ENCODE measurements at regions not wholly inside any gene's neighbourhood (a gene's known extent, or its start where the extent isn't known, plus 50 kb on each side); places are given as distances from the start of the nearest gene placed in this dataset.

DNA sequence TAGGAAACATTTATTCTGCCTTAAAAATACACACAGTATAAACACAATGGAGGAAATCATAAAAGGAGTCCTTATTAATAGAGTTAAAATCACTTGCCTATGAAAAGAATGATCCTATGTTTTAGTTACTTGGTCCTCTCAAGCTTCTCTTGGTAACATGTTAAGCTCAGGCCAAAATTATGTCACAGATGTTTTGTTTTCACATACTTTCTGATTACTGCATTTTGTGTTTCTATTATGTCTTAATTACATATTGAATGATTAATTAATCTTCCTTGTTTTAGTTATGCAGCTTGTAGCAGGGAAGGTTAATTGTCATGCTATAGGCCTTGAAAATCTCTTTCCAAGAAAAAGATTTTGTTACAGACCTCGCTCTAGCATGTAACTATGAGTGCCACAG is 406.0 kb downstream of the PLA2G4A start:
- DNase-seq (ENCODE audit: low read depth), result no peak
- TF ChIP-seq, protein P1, sequence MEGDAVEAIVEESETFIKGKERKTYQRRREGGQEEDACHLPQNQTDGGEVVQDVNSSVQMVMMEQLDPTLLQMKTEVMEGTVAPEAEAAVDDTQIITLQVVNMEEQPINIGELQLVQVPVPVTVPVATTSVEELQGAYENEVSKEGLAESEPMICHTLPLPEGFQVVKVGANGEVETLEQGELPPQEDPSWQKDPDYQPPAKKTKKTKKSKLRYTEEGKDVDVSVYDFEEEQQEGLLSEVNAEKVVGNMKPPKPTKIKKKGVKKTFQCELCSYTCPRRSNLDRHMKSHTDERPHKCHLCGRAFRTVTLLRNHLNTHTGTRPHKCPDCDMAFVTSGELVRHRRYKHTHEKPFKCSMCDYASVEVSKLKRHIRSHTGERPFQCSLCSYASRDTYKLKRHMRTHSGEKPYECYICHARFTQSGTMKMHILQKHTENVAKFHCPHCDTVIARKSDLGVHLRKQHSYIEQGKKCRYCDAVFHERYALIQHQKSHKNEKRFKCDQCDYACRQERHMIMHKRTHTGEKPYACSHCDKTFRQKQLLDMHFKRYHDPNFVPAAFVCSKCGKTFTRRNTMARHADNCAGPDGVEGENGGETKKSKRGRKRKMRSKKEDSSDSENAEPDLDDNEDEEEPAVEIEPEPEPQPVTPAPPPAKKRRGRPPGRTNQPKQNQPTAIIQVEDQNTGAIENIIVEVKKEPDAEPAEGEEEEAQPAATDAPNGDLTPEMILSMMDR (conservative IDR thresholded peaks at IDR 0.05; ENCODE audit: low read depth, low read length), result no peak
- no peak overlapping the region for H3K4me3 ChIP-seq (ENCODE audit: low read length)

DNA sequence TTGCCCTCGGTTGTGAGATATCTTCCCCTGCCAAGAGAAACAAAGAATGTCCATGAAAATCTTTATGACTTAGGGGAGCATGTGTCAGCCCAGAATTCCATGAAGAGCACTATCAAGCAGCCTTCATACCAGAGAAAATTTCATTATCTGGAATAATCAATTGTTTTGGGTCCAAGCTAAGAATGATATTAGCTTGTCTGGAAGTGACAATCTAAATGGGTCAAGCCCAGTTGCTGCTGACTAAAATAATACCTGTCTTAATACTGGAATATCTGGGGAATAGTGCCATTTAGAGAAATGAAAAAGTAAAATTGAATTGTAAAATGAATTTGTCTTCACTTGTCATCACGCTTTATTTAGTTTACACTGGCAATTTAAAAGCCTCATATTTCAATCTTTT is 407.4 kb downstream of the PLA2G4A start:
- TF ChIP-seq, protein P1 (conservative IDR thresholded peaks at IDR 0.05; ENCODE audit: low read depth, low read length), result no peak
- no peak overlapping the region for H3K4me3 ChIP-seq (ENCODE audit: low read length)
- no peak for DNase-seq (ENCODE audit: low read depth)

DNA sequence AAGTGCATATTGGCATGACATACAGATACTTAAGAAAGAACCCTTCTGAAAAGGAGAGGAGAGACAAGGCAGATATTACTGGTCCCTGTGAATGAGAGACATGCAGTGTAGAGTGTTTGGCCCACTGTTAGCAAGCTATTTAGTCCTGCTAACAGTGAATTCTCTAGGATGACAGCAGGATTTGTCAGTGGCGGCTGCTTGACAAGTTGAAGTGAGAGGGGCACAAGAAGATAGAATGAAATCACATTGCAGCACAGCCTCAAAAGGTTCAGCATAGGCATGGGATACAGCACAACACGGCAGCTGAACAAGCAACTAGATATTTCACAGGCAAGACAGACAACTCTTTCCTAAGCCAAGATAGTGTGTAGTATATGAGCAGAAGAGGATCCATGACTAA is 407.9 kb downstream of the PLA2G4A start:
- H3K4me3 ChIP-seq (ENCODE audit: low read length), result no peak overlapping the region
- no peak for DNase-seq (ENCODE audit: low read depth)
- TF ChIP-seq, protein P1 (conservative IDR thresholded peaks at IDR 0.05; ENCODE audit: low read depth, low read length), result no peak

DNA sequence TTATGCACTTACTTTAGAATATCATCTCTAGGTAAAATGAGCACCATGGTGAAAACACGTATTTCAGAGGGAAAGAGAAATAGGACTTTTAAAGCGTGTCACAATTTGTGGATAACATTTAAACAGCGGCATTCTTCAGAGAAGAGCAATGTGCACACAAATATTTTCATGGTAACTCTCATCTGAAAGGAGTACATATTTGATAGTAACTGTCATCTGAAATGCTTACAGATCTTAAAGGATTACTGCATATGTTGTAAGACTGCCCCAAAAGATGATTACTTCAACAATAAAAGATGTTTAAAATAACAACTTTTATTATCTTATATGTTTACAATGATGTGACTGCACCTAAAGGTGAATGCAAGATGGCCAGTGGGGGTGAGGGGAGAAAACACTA is 408.8 kb downstream of the PLA2G4A start:
- DNase-seq (ENCODE audit: low read depth), result no peak
- TF ChIP-seq, protein P1 (conservative IDR thresholded peaks at IDR 0.05; ENCODE audit: low read depth, low read length), result no peak
- H3K4me3 ChIP-seq (ENCODE audit: low read length), result no peak overlapping the region

DNA sequence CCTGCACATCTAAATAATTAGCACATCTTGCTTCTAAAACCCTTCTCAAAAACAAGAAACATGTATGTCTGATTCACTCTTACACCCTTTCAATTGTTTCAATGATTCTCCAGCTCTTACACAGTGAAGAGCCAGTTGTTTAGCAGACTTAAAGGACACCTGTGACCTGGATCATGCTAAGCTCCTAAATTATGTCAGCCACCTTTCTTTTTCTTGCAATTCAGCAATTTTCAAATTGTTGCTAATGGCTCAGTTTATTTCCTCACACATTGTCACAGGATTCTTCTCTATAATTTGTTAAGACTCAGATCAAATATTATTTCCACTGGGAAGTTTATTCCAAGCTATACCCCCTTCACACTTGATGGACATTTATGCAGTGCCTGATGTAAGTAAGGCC is 413.2 kb downstream of the PLA2G4A start:
- TF ChIP-seq, protein P1 (conservative IDR thresholded peaks at IDR 0.05; ENCODE audit: low read depth, low read length), result no peak
- DNase-seq (ENCODE audit: low read depth), result no peak
- no peak overlapping the region for H3K4me3 ChIP-seq (ENCODE audit: low read length)

DNA sequence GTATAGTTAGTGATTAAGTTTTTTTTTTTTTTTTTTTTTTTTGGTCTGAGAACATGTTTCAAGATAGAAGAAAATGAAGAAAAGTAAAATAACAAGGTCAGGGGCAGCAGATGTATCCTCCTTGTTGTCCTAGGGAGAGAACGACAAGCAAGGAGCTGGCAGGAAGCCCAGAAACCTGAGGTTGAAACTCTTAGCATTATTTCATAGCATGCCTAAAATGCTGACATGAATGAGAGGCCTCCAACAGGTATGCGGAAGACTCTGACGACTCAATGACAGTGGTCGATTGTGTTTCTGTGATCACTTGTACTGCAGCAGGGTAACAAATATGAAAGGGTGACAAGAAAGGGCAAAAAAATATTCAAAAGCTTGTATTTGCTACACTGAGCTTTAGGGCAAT is 415.9 kb downstream of the PLA2G4A start:
- DNase-seq (ENCODE audit: low read depth), result no peak
- no peak overlapping the region for H3K4me3 ChIP-seq (ENCODE audit: low read length)
- TF ChIP-seq, protein P1 (conservative IDR thresholded peaks at IDR 0.05; ENCODE audit: low read depth, low read length), result no peak

DNA sequence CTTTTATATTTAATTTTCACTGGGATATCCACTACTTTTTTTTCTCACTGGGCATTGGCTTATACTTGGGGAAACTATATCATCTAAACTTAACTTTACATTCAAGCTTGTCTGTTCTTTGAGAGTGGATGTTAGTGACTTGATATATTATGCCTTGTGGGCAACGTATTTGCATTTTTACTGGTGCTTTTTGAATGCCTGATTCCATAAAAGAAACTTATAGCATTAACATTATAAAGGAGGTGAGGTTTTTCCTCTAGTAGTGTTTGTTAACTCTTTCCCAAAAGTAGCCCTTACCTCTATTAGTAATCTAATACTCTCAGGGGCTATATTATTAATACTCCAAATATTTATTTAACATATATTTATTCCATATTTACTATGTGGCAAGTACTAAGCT is 416.5 kb downstream of the PLA2G4A start:
- TF ChIP-seq, protein P1 (conservative IDR thresholded peaks at IDR 0.05; ENCODE audit: low read depth, low read length), result no peak
- no peak for DNase-seq (ENCODE audit: low read depth)
- no peak overlapping the region for H3K4me3 ChIP-seq (ENCODE audit: low read length)

Measured in retinal pigment epithelial cell (primary cell).